ENCODE measurements at regions not wholly inside any gene's neighbourhood (a gene's known extent, or its start where the extent isn't known, plus 50 kb on each side); places are given as distances from the start of the nearest gene placed in this dataset.

- TF ChIP-seq CTCF (IDR thresholded peaks at IDR 0.05) (peak in 3 of 4 experiments; percentile 38 to 47 (median 40)), POLR2A (IDR thresholded peaks at IDR 0.05) (no peak)
These were observed 417.1 kb downstream of the TMEM114 start for GRCh38 chr16:8173111-8173644.
